DND-41 (cell line): ENCODE measurements at regions not wholly inside any gene's neighbourhood (a gene's known extent, or its start where the extent isn't known, plus 50 kb on each side); places are given as distances from the start of the nearest gene placed in this dataset.

ENCODE experiments used
- ATAC-seq: fragments of 200-7000 bp; cut with Tn5 transposase; 3 replicates; pipeline ENCODE4 v1.9.1; 2021; ENCODE audit warnings: low read depth; ENCODE audit not compliant: insufficient read depth
- DNase-seq: peaks from one replicate; pipeline ENCODE4 v3.0.0-alpha.2; 2020
- H2AFZ ChIP-seq: 2 replicates; pipeline ENCODE4 v1.6.0; 2012; ENCODE audit warnings: low read depth, low read length
- H3K27ac ChIP-seq: 2 replicates; pipeline ENCODE4 v1.5.1; 2012; ENCODE audit warnings: low read length, inconsistent platforms
- H3K27me3 ChIP-seq: fragments of 200-600 bp; sonication (generic); 2 replicates; pipeline ENCODE4 v1.6.0; 2012; ENCODE audit warnings: low read length, mild to moderate bottlenecking, inconsistent platforms; ENCODE audit not compliant: insufficient read depth, poor library complexity
- H3K36me3 ChIP-seq: 2 replicates; pipeline ENCODE4 v1.5.1; 2012; ENCODE audit warnings: low read length, inconsistent platforms; ENCODE audit not compliant: insufficient read depth
- H3K4me1 ChIP-seq: 2 replicates; pipeline ENCODE4 v1.5.1; 2012; ENCODE audit warnings: mild to moderate bottlenecking, low read length; ENCODE audit not compliant: insufficient read depth
- H3K4me2 ChIP-seq: 2 replicates; pipeline ENCODE4 v1.6.0; 2012; ENCODE audit warnings: mild to moderate bottlenecking, moderate library complexity, low read length, inconsistent platforms; ENCODE audit not compliant: insufficient read depth
- H3K4me3 ChIP-seq, 2 experiments: fragments of 200-600 bp in 1 of 2; shearing (Covaris generic) in 1 of 2; 2 replicates each; pipeline ENCODE4 v1.5.1; 2012 to 2016; ENCODE audit warnings: inconsistent platforms in 2 of 2, low read length in 2 of 2, mild to moderate bottlenecking in 2 of 2, low read depth in 1 of 2, moderate library complexity in 1 of 2
- H3K79me2 ChIP-seq: 2 replicates; pipeline ENCODE4 v1.6.0; 2012; ENCODE audit warnings: low read length, inconsistent platforms; ENCODE audit not compliant: insufficient read depth
- H3K9ac ChIP-seq: 2 replicates; pipeline ENCODE4 v1.6.0; 2012; ENCODE audit warnings: low read depth, mild to moderate bottlenecking, inconsistent platforms, low read length, moderate library complexity
- H3K9me3 ChIP-seq: 2 replicates; pipeline ENCODE4 v1.5.1; 2012; ENCODE audit warnings: low read length, moderate library complexity, mild to moderate bottlenecking, inconsistent platforms; ENCODE audit not compliant: insufficient read depth, severe bottlenecking
- H4K20me1 ChIP-seq: 2 replicates; pipeline ENCODE4 v1.6.0; 2012; ENCODE audit warnings: low read length; ENCODE audit not compliant: insufficient read depth
- EZH2 ChIP-seq: IDR thresholded peaks from 3 replicates; pipeline ENCODE4 v1.6.1; 2012; ENCODE audit warnings: borderline replicate concordance, low read depth, mild to moderate bottlenecking, moderate library complexity, low read length, inconsistent platforms; ENCODE audit not compliant: severe bottlenecking
- TF ChIP-seq, protein P1 (sequence below): IDR thresholded peaks from 2 replicates; pipeline ENCODE4 v1.5.1; 2012; ENCODE audit warnings: borderline replicate concordance, low read length, moderate library complexity, mild to moderate bottlenecking; ENCODE audit not compliant: poor library complexity, severe bottlenecking; ENCODE audit errors: extremely low read depth

GRCh38 chr15:77738441-77739302 lies 106.0 kb upstream of the LINGO1 start:
- no peaks in the 10 kb centered on the region for H3K4me1 ChIP-seq
- H3K9me3 ChIP-seq, result no peaks in the 10 kb centered on the region
- no peak overlapping the region for H3K4me2 ChIP-seq
- TF ChIP-seq EZH2, result no peak
- TF ChIP-seq, protein P1, sequence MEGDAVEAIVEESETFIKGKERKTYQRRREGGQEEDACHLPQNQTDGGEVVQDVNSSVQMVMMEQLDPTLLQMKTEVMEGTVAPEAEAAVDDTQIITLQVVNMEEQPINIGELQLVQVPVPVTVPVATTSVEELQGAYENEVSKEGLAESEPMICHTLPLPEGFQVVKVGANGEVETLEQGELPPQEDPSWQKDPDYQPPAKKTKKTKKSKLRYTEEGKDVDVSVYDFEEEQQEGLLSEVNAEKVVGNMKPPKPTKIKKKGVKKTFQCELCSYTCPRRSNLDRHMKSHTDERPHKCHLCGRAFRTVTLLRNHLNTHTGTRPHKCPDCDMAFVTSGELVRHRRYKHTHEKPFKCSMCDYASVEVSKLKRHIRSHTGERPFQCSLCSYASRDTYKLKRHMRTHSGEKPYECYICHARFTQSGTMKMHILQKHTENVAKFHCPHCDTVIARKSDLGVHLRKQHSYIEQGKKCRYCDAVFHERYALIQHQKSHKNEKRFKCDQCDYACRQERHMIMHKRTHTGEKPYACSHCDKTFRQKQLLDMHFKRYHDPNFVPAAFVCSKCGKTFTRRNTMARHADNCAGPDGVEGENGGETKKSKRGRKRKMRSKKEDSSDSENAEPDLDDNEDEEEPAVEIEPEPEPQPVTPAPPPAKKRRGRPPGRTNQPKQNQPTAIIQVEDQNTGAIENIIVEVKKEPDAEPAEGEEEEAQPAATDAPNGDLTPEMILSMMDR, result no peak
- no peaks in the 10 kb centered on the region for H3K79me2 ChIP-seq
- H3K4me3 ChIP-seq, result no peak overlapping the region
- ATAC-seq (no peak), DNase-seq (no peak)
- no peaks in the 10 kb centered on the region; the same call in 1 of the 2 replicates for H4K20me1 ChIP-seq
- no peak overlapping the region for H3K9ac ChIP-seq
- no peaks in the 10 kb centered on the region for H3K36me3 ChIP-seq
- no peak overlapping the region for H3K27ac ChIP-seq
- peaks cover 6% of the 10 kb centered on the region for H3K27me3 ChIP-seq
- H2AFZ ChIP-seq, result no peak overlapping the region

DNA sequence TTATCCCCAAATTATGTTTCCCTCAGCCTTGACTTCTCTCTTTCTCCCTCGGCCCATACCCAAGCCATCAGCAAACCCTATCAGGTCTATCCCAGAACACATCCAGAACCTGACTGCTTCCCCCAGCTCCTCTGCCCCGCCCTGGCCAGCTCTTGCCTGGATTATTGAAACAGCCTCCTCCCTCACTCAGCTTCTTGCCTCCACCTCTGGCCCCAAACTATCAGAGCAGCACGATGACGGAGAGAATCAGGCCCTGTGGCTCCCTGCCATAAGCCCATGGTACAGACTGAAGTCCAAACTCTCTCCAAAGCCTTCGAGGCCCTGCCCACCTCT lies 105.3 kb upstream of the LINGO1 start:
- DNase-seq, result no peak
- Histone ChIP-seq H3K9me3 (no peaks in the 10 kb centered on the region), H3K9ac (no peak overlapping the region), H4K20me1 (no peaks in the 10 kb centered on the region; the same call in 1 of the 2 replicates), H3K27ac (no peak overlapping the region), H3K4me2 (no peak overlapping the region), H3K27me3 (peaks cover 6% of the 10 kb centered on the region), H3K36me3 (no peaks in the 10 kb centered on the region), H3K79me2 (no peaks in the 10 kb centered on the region), H3K4me3 (no peak overlapping the region), H3K4me1 (no peaks in the 10 kb centered on the region), H2AFZ (no peak overlapping the region)
- TF ChIP-seq, protein P1, result no peak
- TF ChIP-seq EZH2, result no peak
- no peak for ATAC-seq

DNA sequence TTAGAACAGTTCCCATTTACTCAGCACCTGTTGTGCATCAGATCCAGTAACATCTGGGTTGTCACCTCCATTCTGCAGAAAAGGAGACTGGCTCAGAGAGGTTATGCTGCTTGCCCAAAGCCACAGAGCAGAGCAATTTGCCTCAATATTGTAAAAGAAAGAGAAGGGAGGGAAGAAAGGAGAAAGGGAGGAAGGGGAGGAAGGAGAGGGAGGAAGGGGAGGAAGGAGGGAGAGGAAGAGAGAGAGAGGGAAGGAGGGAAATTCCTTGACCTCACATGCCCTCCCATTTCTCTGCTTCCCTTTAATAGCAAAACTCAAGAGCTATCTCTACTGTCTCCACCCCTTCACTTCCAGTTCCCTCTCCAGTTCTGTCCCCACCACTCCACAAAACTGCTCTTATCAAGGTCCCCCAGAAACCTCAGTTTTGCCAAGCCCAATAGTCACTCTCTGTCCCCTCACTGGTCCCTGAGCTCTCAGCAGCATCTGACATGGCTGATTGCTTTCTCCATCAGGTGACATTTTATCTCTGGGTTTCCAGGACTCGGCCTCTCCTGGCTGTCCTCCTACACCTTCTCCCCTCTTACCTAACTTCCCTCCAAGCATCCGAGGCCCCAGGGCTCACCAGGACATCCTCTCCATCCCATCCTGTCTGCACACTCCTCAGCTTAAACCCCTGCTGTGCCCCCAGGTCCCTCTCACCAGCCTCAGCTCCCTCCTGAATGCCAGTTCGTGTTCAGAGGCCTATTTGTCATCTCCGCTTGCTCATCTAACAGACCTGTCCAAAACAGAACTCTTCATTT lies 104.7 kb upstream of the LINGO1 start:
- no peaks in the 10 kb centered on the region; the same call in 1 of the 2 replicates for H4K20me1 ChIP-seq
- no peaks in the 10 kb centered on the region for H3K4me1 ChIP-seq
- no peaks in the 10 kb centered on the region for H3K9me3 ChIP-seq
- DNase-seq (no peak), ATAC-seq (no peak)
- H3K4me3 ChIP-seq, result no peak overlapping the region
- H3K36me3 ChIP-seq, result no peaks in the 10 kb centered on the region
- TF ChIP-seq EZH2, result no peak
- no peaks in the 10 kb centered on the region for H3K79me2 ChIP-seq
- no peak overlapping the region for H3K4me2 ChIP-seq
- H2AFZ ChIP-seq, result no peak overlapping the region
- peaks cover 6% of the 10 kb centered on the region for H3K27me3 ChIP-seq
- H3K27ac ChIP-seq, result no peak overlapping the region
- no peak overlapping the region for H3K9ac ChIP-seq

GRCh38 chr15:77734306-77734705 lies 101.6 kb upstream of the LINGO1 start:
- H3K27me3 ChIP-seq, result peaks cover 5% of the 10 kb centered on the region
- TF ChIP-seq EZH2, result no peak
- TF ChIP-seq, protein P1, result no peak
- DNase-seq (no peak), ATAC-seq (no peak)
- H3K4me2 ChIP-seq, result no peak overlapping the region
- H3K4me3 ChIP-seq, result no peak overlapping the region
- H3K9ac ChIP-seq, result no peak overlapping the region
- no peaks in the 10 kb centered on the region for H3K4me1 ChIP-seq
- no peaks in the 10 kb centered on the region; the same call in 1 of the 2 replicates for H4K20me1 ChIP-seq
- H2AFZ ChIP-seq, result no peak overlapping the region
- H3K36me3 ChIP-seq, result no peaks in the 10 kb centered on the region
- no peaks in the 10 kb centered on the region for H3K79me2 ChIP-seq
- H3K27ac ChIP-seq, result no peak overlapping the region
- no peaks in the 10 kb centered on the region for H3K9me3 ChIP-seq
